HFF-Myc (cell line): ENCODE measurements at regions not wholly inside any gene's neighbourhood (a gene's known extent, or its start where the extent isn't known, plus 50 kb on each side); places are given as distances from the start of the nearest gene placed in this dataset.

Source experiments
- DNase-seq: peaks from one replicate; pipeline ENCODE4 v3.0.0-alpha.2; 2011; ENCODE audit warnings: low read depth; ENCODE audit errors: extremely low read depth
- H3K4me3 ChIP-seq: replicated peaks from 2 replicates; pipeline ENCODE4 v1.5.1; 2011; ENCODE audit warnings: low read depth, mild to moderate bottlenecking, control low read depth, low read length
- TF ChIP-seq, protein P1 (sequence below): IDR thresholded peaks from 2 replicates; pipeline ENCODE4 v1.5.1; 2012; ENCODE audit warnings: mild to moderate bottlenecking, low read depth, low read length, control low read depth; ENCODE audit errors: missing control alignments

DNA sequence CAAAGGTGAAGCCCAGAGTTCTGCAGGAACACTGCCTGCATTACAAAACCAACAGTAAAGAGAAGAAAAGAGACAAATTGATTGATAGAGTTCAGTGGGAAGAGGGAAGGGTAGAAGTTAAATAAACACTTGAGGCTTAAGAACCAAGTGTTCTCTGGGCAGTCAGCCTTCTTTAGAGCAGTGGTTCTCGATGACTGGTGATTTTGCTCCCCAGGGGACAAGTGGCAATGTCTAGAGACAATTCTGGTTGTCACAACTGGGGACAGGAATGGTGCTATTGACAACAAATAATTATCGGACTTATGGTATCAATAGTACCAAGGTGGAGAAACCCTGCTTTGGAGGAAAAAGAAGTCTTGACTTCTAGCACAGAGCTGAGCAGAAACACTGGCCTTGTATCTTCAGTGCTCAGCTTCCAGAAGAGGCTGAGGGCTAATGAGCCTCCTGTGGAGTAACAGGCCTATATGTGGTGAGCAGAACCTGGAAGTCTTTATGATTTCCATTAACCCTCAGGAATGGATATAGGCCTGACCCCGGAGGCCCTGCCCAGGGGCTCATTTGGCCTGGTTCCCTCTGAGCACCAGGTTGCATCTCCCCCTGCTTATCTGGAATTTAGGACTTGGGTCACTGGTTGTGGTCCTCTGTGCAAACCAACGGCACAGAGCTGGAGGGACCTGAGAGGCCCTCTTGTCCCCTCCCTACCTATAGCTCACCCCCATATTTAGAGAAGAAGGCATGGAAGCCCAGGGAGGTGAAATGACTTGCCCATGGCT lies 204.6 kb upstream of the PWP1 start:
- TF ChIP-seq, protein P1, sequence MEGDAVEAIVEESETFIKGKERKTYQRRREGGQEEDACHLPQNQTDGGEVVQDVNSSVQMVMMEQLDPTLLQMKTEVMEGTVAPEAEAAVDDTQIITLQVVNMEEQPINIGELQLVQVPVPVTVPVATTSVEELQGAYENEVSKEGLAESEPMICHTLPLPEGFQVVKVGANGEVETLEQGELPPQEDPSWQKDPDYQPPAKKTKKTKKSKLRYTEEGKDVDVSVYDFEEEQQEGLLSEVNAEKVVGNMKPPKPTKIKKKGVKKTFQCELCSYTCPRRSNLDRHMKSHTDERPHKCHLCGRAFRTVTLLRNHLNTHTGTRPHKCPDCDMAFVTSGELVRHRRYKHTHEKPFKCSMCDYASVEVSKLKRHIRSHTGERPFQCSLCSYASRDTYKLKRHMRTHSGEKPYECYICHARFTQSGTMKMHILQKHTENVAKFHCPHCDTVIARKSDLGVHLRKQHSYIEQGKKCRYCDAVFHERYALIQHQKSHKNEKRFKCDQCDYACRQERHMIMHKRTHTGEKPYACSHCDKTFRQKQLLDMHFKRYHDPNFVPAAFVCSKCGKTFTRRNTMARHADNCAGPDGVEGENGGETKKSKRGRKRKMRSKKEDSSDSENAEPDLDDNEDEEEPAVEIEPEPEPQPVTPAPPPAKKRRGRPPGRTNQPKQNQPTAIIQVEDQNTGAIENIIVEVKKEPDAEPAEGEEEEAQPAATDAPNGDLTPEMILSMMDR, result no peak
- H3K4me3 ChIP-seq, result no peak overlapping the region
- no peak for DNase-seq

DNA sequence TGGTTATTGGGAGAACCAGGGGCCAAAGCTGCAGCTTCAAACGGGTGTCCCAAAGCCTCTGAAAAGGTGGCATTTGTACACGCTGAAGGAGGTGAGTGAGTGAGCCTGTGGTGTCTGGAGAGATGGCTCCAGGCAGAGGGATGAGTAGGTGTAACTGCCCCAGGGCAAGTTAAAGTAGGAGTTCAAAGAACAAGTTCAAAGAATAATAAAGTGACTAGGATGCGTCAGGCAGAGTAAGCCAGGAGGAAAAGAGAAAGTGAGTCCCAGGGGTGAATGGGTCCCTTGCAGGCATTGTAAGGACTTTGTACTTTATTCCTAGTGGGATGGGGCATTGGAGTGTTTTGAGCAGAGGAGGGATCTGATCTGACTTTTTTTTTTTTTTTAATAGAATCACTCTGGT lies 201.4 kb upstream of the PWP1 start:
- TF ChIP-seq, protein P1, result no peak
- H3K4me3 ChIP-seq, result no peak overlapping the region
- DNase-seq, result no peak

DNA sequence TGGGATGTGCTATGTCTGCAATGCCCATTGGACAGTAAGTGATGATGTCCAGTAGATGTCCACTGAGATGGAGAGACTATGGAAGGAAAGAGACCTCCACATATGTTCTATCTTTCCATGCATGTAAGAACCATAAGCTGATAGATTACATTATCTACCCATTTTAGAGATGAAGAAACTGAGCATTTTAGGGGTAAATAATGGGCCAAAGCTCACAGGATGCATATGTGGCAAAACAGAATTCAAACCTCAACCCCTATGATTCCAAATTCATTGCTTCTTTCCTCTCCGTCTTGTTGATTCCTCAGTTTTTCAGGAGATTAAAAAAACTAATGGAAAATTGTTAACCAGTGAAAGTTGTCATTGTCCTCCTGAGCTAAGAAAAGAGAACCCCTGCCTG lies 200.7 kb upstream of the PWP1 start:
- TF ChIP-seq, protein P1, result no peak
- H3K4me3 ChIP-seq, result no peak overlapping the region
- DNase-seq, result no peak

DNA sequence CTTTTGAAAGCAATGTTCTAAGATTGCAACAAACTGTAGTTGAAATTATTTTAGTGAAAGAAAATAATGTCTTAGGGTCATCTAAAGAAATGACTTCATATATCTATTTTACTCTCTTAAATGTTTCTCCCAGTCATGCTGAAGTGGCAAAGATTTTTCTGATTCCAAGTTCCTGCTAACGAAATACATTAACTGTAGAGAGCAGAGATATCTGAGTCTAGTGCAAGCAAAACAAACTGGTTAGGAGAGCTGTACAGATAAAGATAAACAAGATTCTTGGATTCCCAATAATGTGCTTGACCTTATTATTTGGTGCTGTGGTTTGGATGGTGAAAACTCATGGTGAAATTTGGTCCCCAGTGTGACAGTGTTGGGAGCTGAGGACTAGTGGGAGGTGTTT lies 199.9 kb upstream of the PWP1 start:
- DNase-seq, result no peak
- TF ChIP-seq, protein P1, result no peak
- H3K4me3 ChIP-seq, result no peak overlapping the region

DNA sequence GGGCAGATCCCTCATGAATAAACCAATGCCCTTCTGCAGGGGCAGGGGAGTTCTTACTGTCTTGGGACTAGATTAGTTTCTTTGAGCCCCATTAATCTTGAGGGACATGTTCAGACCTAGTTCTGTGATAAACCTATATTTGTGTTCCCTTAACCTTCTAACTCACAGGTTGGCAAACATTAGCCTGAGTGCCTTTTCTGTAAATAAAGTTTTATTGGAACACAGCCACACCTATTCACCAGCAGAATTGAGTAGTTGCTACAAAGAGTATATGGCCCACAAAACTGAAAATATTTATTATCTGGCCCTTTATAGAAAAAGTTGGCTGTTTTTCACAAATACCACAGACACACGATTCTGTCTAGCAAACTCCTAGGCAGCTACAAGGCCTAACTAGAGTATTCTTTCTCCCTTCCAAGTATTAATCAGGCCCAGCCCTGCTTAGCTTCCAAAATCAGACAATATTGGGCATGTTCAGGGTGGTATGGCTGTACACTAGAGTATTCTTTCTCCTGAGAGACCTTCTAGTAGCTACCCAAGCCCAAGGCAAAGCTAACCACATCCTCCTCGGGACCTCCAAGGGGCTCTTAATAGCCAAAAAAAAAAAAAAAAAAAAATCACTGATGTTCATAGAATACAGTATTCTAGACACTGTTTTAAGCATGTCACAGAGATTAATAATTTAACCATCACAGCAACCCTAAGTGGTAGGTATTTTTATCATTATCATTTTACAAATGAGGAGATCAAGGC lies 199.3 kb upstream of the PWP1 start:
- TF ChIP-seq, protein P1, result no peak
- H3K4me3 ChIP-seq, result no peak overlapping the region
- DNase-seq, result no peak

DNA sequence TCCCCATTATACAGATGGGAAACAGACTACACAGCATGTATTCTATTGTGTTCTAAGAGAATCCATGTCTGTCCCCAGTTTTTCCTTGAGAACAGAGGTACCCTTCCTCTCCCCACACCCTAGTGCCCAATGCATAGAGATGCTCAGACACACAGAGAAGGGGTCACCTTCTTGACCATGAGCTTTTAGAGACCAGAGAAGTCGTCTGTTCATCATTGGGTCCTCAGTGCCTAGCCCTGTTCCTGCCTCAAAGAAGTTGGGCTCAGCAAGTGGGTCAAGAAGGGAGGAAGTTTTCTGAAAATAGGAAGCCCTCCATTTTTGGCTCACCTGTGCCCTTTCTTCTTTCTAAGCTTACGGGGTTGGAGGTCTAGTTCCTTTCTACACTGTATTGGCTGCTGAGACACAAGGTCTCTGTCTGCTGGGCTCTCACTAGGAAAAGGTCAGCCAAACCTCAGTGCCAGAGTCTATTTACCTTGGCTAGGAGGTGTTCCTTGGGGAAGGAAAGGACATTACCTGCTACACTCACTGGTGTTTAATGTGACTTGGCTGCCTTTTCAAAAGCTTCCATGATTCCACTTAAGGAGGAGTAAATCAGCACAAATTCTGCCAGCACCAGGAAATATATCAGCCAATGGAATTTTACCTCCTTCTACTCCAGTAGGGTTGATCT lies 198.5 kb upstream of the PWP1 start:
- TF ChIP-seq, protein P1, result no peak
- no peak for DNase-seq

More for the DNA sequence above, 198.5 kb upstream of the PWP1 start:
- H3K4me3 ChIP-seq, result no peak overlapping the region
